BLaER1 treated with 17β-estradiol and CSF1 and Interleukin-3, amounts not matched to agents 10 nM and 100 nM (cell line): ENCODE measurements at regions not wholly inside any gene's neighbourhood (a gene's known extent, or its start where the extent isn't known, plus 50 kb on each side); places are given as distances from the start of the nearest gene placed in this dataset.

Experiments
- H3K27ac ChIP-seq, 11 experiments: shearing (Covaris generic); formaldehyde crosslinking; 2 replicates each; pipeline ENCODE4 v1.8.1; 2022
- H3K27me3 ChIP-seq, 11 experiments: shearing (Covaris generic); formaldehyde crosslinking; 2 replicates each; pipeline ENCODE4 v1.8.1; 2022
- H3K36me3 ChIP-seq, 11 experiments: shearing (Covaris generic); formaldehyde crosslinking; 2 replicates each; pipeline ENCODE4 v1.8.1; 2022
- H3K4me1 ChIP-seq, 10 experiments: shearing (Covaris generic); formaldehyde crosslinking; 2 replicates each; pipeline ENCODE4 v1.8.1; 2022
- H3K4me2 ChIP-seq, 11 experiments: shearing (Covaris generic); formaldehyde crosslinking; 2 replicates each; pipeline ENCODE4 v1.8.1; 2022
- H3K4me3 ChIP-seq, 10 experiments: shearing (Covaris generic); formaldehyde crosslinking; 2 replicates each; pipeline ENCODE4 v1.8.1; 2022
- H3K9ac ChIP-seq, 11 experiments: shearing (Covaris generic); formaldehyde crosslinking; 2 replicates each; pipeline ENCODE4 v1.8.1; 2022
- H3K9me3 ChIP-seq, 11 experiments: shearing (Covaris generic); formaldehyde crosslinking; replicated peaks in 1 of 11; 2 replicates each; pipeline ENCODE4 v1.8.1; 2022
- H4K20me1 ChIP-seq, 11 experiments: shearing (Covaris generic); formaldehyde crosslinking; 2 replicates each; pipeline ENCODE4 v1.8.1; 2022
- Cebpa-rat ChIP-seq, 11 experiments: shearing (Covaris generic); IDR thresholded peaks; 2 replicates each; pipeline ENCODE4 v1.8.1; 2022

DNA sequence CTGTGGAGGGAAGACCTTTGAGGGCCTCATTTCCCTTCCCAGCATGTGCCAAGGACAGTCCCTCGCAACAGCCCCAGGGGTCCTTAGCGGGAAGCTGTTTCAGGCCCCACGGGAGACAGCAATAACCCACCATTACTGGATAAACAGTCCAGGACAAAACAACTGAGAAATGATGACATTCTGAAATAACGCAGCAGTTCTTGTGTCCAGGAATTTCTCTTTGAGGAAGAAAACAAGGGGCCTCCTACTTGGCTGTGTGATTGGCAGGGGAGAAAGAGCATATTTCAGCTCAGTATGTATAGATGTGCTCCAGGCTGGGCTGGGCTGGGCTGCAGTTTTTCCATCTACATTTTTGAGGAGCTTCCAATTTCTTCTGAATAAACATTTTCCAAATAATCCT is 82.2 kb upstream of the THBS1 start:
- Histone ChIP-seq H3K4me2 (no peak overlapping the region), H3K27ac (no peak overlapping the region), H3K27me3 (no peaks in the 10 kb centered on the region), H4K20me1 (no peaks in the 10 kb centered on the region), H3K4me3 (no peak overlapping the region), H3K9ac (no peak overlapping the region), H3K36me3 (no peaks in the 10 kb centered on the region), H3K4me1 (no peaks in the 10 kb centered on the region; a peak in 1 of 20 replicates), H3K9me3 (no peaks in the 10 kb centered on the region)
- no peak for TF ChIP-seq Cebpa-rat (IDR thresholded peaks at IDR 0.05)

DNA sequence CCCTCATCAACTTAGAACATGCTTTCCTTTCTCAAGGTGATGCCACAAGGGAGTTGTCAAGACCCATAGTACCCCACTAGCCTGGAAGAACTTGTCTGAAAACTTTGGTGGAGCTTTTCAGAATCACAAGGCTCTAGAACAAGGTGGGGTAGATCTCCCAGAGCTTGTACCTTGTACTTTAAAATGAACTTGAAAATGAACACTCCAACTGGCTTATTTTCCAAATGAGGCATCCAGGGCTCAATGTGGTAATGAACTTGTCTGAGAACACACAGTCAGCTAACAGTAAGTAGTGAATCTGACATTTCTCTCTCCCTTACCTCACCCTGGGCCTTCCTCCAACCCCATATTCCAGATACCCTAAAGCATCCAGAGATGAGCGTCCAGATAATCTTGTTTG is 81.8 kb upstream of the THBS1 start:
- no peak overlapping the region for H3K4me2 ChIP-seq
- TF ChIP-seq Cebpa-rat (IDR thresholded peaks at IDR 0.05) = no peak

DNA sequence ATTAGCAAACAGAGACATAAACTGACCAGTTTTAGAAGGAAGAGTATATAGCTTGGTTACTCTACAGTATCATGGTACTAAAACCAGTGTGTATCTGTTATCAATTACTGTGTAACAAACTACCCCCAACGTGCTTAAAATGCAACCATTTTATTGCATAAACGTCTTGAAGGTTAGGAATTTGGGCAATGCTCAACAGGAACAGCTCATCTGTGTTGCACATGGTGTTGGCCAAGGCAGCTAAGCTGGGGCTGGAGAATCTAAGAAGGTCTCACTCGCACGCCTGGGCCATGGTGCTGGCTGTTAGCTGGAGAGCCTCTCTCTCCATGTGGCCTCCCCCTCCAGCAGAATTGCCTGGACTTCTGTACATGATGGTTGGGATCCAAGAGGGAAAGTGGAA is 81.2 kb upstream of the THBS1 start:
- no peak overlapping the region for H3K4me3 ChIP-seq
- no peak overlapping the region for H3K9ac ChIP-seq
- no peaks in the 10 kb centered on the region for H3K4me1 ChIP-seq
- no peaks in the 10 kb centered on the region for H4K20me1 ChIP-seq
- TF ChIP-seq Cebpa-rat (IDR thresholded peaks at IDR 0.05) = no peak
- no peaks in the 10 kb centered on the region for H3K27me3 ChIP-seq
- H3K36me3 ChIP-seq = no peaks in the 10 kb centered on the region
- H3K9me3 ChIP-seq = no peaks in the 10 kb centered on the region
- H3K4me2 ChIP-seq = no peak overlapping the region
- H3K27ac ChIP-seq = no peak overlapping the region

More for the DNA sequence above, 81.8 kb upstream of the THBS1 start:
- no peaks in the 10 kb centered on the region for H3K27me3 ChIP-seq
- no peaks in the 10 kb centered on the region for H4K20me1 ChIP-seq
- H3K27ac ChIP-seq = no peak overlapping the region
- no peak overlapping the region for H3K4me3 ChIP-seq
- H3K36me3 ChIP-seq = no peaks in the 10 kb centered on the region
- no peak overlapping the region for H3K9ac ChIP-seq
- H3K9me3 ChIP-seq = no peaks in the 10 kb centered on the region
- H3K4me1 ChIP-seq = no peaks in the 10 kb centered on the region; a peak in 1 of 20 replicates

GRCh38 chr15:39501366-39502081 is 79.4 kb upstream of the THBS1 start:
- Histone ChIP-seq H3K4me2 (no peak overlapping the region), H3K4me3 (no peak overlapping the region), H3K27ac (no peak overlapping the region), H3K4me1 (no peaks in the 10 kb centered on the region), H3K27me3 (no peaks in the 10 kb centered on the region), H3K9ac (no peak overlapping the region), H4K20me1 (no peaks in the 10 kb centered on the region), H3K9me3 (no peaks in the 10 kb centered on the region), H3K36me3 (no peaks in the 10 kb centered on the region)
- TF ChIP-seq Cebpa-rat (IDR thresholded peaks at IDR 0.05) = no peak

DNA sequence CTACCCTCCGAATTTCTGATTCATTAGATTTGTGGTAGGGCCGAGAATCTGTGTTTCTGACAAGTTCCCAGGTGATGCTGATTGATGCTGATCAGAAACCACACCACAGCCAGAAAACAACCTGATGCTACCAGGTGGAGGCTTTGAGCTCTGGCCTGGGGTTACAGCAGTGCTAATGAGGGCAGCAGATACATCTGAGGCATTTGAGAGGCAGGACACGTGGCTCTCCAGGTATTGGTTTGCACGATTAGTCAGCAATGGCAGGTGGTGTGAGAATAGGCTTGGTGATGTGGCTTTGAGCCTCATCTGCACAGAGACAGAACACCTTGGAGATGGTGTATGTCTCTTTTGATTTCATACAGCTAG is 78.8 kb upstream of the THBS1 start:
- Histone ChIP-seq H3K27ac (no peak overlapping the region), H3K9ac (no peak overlapping the region), H3K27me3 (no peaks in the 10 kb centered on the region), H3K4me2 (no peak overlapping the region), H4K20me1 (no peaks in the 10 kb centered on the region), H3K4me1 (no peaks in the 10 kb centered on the region), H3K9me3 (no peaks in the 10 kb centered on the region), H3K36me3 (no peaks in the 10 kb centered on the region), H3K4me3 (no peak overlapping the region)
- no peak for TF ChIP-seq Cebpa-rat (IDR thresholded peaks at IDR 0.05)

DNA sequence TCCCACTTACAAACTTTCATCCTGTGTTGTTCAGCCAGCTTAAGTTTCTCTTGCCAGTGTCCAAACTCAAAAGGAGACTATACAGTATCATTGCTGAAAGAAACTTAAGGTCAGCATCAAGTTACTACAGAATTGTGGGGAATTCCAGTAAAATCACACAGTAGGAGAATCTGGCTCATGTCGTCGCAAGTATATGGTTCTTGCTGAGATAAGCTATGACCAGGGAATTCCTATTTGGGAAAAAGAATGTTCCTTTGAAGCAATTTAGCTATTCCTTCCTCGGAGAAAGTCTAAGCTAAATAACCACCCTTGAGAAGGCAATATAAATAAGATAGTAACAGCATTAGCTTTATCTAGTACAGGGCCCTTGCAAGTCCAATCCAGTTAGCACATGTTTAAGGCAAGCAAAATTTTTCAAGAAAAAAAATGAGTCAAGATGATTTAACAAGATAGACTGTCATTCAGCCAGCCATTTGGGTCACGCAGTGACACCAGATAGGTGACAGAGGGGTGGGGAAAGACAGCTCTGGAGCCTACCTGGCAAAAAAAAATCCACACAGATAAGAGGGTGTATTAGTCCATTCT is 78.2 kb upstream of the THBS1 start:
- no peak overlapping the region for H3K4me2 ChIP-seq
- H3K4me3 ChIP-seq = no peak overlapping the region
- H3K27ac ChIP-seq = no peak overlapping the region
- TF ChIP-seq Cebpa-rat (IDR thresholded peaks at IDR 0.05) = no peak
- H3K27me3 ChIP-seq = no peaks in the 10 kb centered on the region
- no peak overlapping the region for H3K9ac ChIP-seq
- H3K4me1 ChIP-seq = no peaks in the 10 kb centered on the region
- no peaks in the 10 kb centered on the region for H3K36me3 ChIP-seq
- H4K20me1 ChIP-seq = no peaks in the 10 kb centered on the region
- no peaks in the 10 kb centered on the region for H3K9me3 ChIP-seq

DNA sequence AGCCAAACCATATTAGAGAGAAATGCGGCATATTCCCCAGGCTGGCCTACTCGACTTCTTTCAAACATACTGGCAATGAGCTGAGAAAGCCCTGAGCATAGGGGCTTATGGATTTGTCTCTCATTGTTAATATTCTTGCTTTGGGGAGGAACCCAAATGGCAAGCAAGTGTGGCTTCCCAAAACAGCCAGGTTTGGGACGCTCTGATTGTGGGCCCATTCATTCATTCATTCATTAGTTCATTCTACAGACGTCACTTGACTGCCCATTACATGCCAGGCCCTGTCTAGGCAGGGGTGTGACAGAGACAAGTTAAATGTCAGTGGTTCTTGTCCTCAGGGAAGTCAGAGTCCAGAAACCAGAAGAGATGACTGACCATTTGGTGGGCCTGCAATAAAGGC is 77.4 kb upstream of the THBS1 start:
- no peak for TF ChIP-seq Cebpa-rat (IDR thresholded peaks at IDR 0.05)
- no peak overlapping the region for H3K27ac ChIP-seq

DNA sequence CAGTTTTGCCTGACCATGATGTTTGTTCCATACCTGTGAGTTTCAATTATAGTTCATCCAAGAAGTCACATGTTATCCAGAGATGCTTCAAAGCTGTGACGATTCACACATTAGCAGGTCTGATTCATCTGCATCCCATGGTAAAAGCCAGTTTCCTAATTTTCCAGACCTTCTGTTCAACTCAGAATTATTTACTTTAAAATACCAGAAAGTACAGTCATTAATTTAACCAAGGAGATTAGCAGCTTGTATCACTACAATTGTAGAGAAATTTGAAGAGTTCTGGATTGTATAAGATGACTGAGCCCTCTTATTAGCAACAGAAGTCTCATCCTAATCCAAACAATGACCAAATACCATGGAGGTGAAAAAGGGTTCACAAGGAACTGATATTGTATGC is 76.1 kb upstream of the THBS1 start:
- Histone ChIP-seq H4K20me1 (no peaks in the 10 kb centered on the region), H3K4me3 (no peak overlapping the region), H3K4me1 (no peaks in the 10 kb centered on the region), H3K9me3 (no peaks in the 10 kb centered on the region), H3K9ac (no peak overlapping the region), H3K4me2 (no peak overlapping the region), H3K36me3 (no peaks in the 10 kb centered on the region), H3K27ac (no peak overlapping the region), H3K27me3 (no peaks in the 10 kb centered on the region)
- TF ChIP-seq Cebpa-rat (IDR thresholded peaks at IDR 0.05) = no peak

More for the DNA sequence above, 77.4 kb upstream of the THBS1 start:
- Histone ChIP-seq H3K9me3 (no peaks in the 10 kb centered on the region), H3K36me3 (no peaks in the 10 kb centered on the region), H3K4me2 (no peak overlapping the region), H3K27me3 (no peaks in the 10 kb centered on the region), H3K4me1 (no peaks in the 10 kb centered on the region), H3K4me3 (no peak overlapping the region), H4K20me1 (no peaks in the 10 kb centered on the region), H3K9ac (no peak overlapping the region)

GRCh38 chr15:39506146-39506545 is 74.7 kb upstream of the THBS1 start:
- H3K4me3 ChIP-seq = no peak overlapping the region
- H3K27me3 ChIP-seq = no peaks in the 10 kb centered on the region
- no peak overlapping the region for H3K4me2 ChIP-seq
- H3K27ac ChIP-seq = no peak overlapping the region
- no peaks in the 10 kb centered on the region for H4K20me1 ChIP-seq
- no peak for TF ChIP-seq Cebpa-rat (IDR thresholded peaks at IDR 0.05)
- no peaks in the 10 kb centered on the region for H3K9me3 ChIP-seq
- no peak overlapping the region for H3K9ac ChIP-seq
- H3K36me3 ChIP-seq = no peaks in the 10 kb centered on the region
- H3K4me1 ChIP-seq = peaks cover 0 to 1% (median 0%) of the 10 kb centered on the region in 10 experiments; a peak in 1 of 20 replicates

GRCh38 chr15:39508536-39508935 is 72.3 kb upstream of the THBS1 start:
- no peak overlapping the region for H3K9ac ChIP-seq
- no peaks in the 10 kb centered on the region for H4K20me1 ChIP-seq
- no peak for TF ChIP-seq Cebpa-rat (IDR thresholded peaks at IDR 0.05)
- H3K4me2 ChIP-seq = peak overlapping the region in 2 of 11 experiments; percentile 11 to 14; a peak in 1 of 22 replicates
- H3K9me3 ChIP-seq = peaks cover 0 to 3% (median 1%) of the 10 kb centered on the region in 11 experiments; a peak in 5 of 22 replicates
- no peak overlapping the region for H3K4me3 ChIP-seq
- no peaks in the 10 kb centered on the region for H3K36me3 ChIP-seq
- no peaks in the 10 kb centered on the region for H3K27me3 ChIP-seq
- no peak overlapping the region for H3K27ac ChIP-seq
- H3K4me1 ChIP-seq = peaks cover 0 to 18% (median 2%) of the 10 kb centered on the region in 10 experiments; a peak in 7 of 20 replicates
